ENCODE measurements at regions not wholly inside any gene's neighbourhood (a gene's known extent, or its start where the extent isn't known, plus 50 kb on each side); places are given as distances from the start of the nearest gene placed in this dataset.

- TF ChIP-seq EZH2 (IDR thresholded peaks at IDR 0.05) (no peak), POLR2AphosphoS5 (IDR thresholded peaks at IDR 0.05; ENCODE audit: borderline replicate concordance, low read depth, low read length) (no peak)
Observed at GRCh38 chr12:116454076-116454475, 105.1 kb upstream of the MAP1LC3B2 start.

Measured in SK-N-MC (cell line).